ENCODE measurements at regions not wholly inside any gene's neighbourhood (a gene's known extent, or its start where the extent isn't known, plus 50 kb on each side); places are given as distances from the start of the nearest gene placed in this dataset.

GRCh38 chr5:125510651-125511050, 764.2 kb upstream of the ZNF608 start:
- Histone ChIP-seq H3K9ac (ENCODE audit: low read length) (no peak overlapping the region), H3K36me3 (ENCODE audit: control insufficient read depth, insufficient read depth, low read length) (no peaks in the 10 kb centered on the region), H3K4me3 (ENCODE audit: low read depth, low read length) (no peak overlapping the region), H3K27me3 (ENCODE audit: control insufficient read depth, insufficient read depth, low read length) (no peaks in the 10 kb centered on the region), H3K9me3 (ENCODE audit: control insufficient read depth, insufficient read depth, low read depth, low read length) (peaks cover 4% of the 10 kb centered on the region; the same call in 1 of the 2 replicates), H3K27ac (ENCODE audit: low read depth, low read length) (no peak overlapping the region), H3K4me1 (ENCODE audit: control insufficient read depth, insufficient read depth, low read length) (peaks cover 8% of the 10 kb centered on the region)

GRCh38 chr5:125517973-125518550, 771.6 kb upstream of the ZNF608 start:
- Histone ChIP-seq H3K4me3 (ENCODE audit: low read depth, low read length) (no peak overlapping the region), H3K36me3 (ENCODE audit: control insufficient read depth, insufficient read depth, low read length) (no peaks in the 10 kb centered on the region), H3K4me1 (ENCODE audit: control insufficient read depth, insufficient read depth, low read length) (peaks cover 10% of the 10 kb centered on the region; the same call in 1 of the 2 replicates), H3K27ac (ENCODE audit: low read depth, low read length) (no peak overlapping the region), H3K9ac (ENCODE audit: low read length) (no peak overlapping the region), H3K27me3 (ENCODE audit: control insufficient read depth, insufficient read depth, low read length) (no peaks in the 10 kb centered on the region), H3K9me3 (ENCODE audit: control insufficient read depth, insufficient read depth, low read depth, low read length) (no peaks in the 10 kb centered on the region)

GRCh38 chr5:125521289-125521688, 774.9 kb upstream of the ZNF608 start:
- no peak overlapping the region for H3K4me3 ChIP-seq (ENCODE audit: low read depth, low read length)
- no peak overlapping the region for H3K9ac ChIP-seq (ENCODE audit: low read length)
- no peak overlapping the region for H3K27ac ChIP-seq (ENCODE audit: low read depth, low read length)
- H3K27me3 ChIP-seq (ENCODE audit: control insufficient read depth, insufficient read depth, low read length): no peaks in the 10 kb centered on the region
- peaks cover 6% of the 10 kb centered on the region; the same call in 1 of the 2 replicates for H3K4me1 ChIP-seq (ENCODE audit: control insufficient read depth, insufficient read depth, low read length)
- H3K36me3 ChIP-seq (ENCODE audit: control insufficient read depth, insufficient read depth, low read length): no peaks in the 10 kb centered on the region
- no peaks in the 10 kb centered on the region for H3K9me3 ChIP-seq (ENCODE audit: control insufficient read depth, insufficient read depth, low read depth, low read length)

GRCh38 chr5:125525356-125525755, 778.9 kb upstream of the ZNF608 start:
- peaks cover 3% of the 10 kb centered on the region; the same call in 1 of the 2 replicates for H3K4me1 ChIP-seq (ENCODE audit: control insufficient read depth, insufficient read depth, low read length)
- H3K27me3 ChIP-seq (ENCODE audit: control insufficient read depth, insufficient read depth, low read length): no peaks in the 10 kb centered on the region
- H3K9ac ChIP-seq (ENCODE audit: low read length): no peak overlapping the region

GRCh38 chr5:125526966-125527365, 780.5 kb upstream of the ZNF608 start:
- Histone ChIP-seq H3K9ac (ENCODE audit: low read length) (no peak overlapping the region), H3K27me3 (ENCODE audit: control insufficient read depth, insufficient read depth, low read length) (no peaks in the 10 kb centered on the region), H3K27ac (ENCODE audit: low read depth, low read length) (no peak overlapping the region), H3K4me1 (ENCODE audit: control insufficient read depth, insufficient read depth, low read length) (peaks cover 3% of the 10 kb centered on the region; the same call in 1 of the 2 replicates), H3K36me3 (ENCODE audit: control insufficient read depth, insufficient read depth, low read length) (no peaks in the 10 kb centered on the region), H3K4me3 (ENCODE audit: low read depth, low read length) (no peak overlapping the region), H3K9me3 (ENCODE audit: control insufficient read depth, insufficient read depth, low read depth, low read length) (no peaks in the 10 kb centered on the region)

More at GRCh38 chr5:125525356-125525755, 778.9 kb upstream of the ZNF608 start:
- H3K36me3 ChIP-seq (ENCODE audit: control insufficient read depth, insufficient read depth, low read length): no peaks in the 10 kb centered on the region
- H3K27ac ChIP-seq (ENCODE audit: low read depth, low read length): no peak overlapping the region
- no peak overlapping the region for H3K4me3 ChIP-seq (ENCODE audit: low read depth, low read length)
- H3K9me3 ChIP-seq (ENCODE audit: control insufficient read depth, insufficient read depth, low read depth, low read length): no peaks in the 10 kb centered on the region

- H3K4me1 ChIP-seq (ENCODE audit: control insufficient read depth, insufficient read depth, low read length): peaks cover 3% of the 10 kb centered on the region; the same call in 1 of the 2 replicates
- no peaks in the 10 kb centered on the region for H3K36me3 ChIP-seq (ENCODE audit: control insufficient read depth, insufficient read depth, low read length)
- no peak overlapping the region for H3K4me3 ChIP-seq (ENCODE audit: low read depth, low read length)
- peaks cover 2% of the 10 kb centered on the region; the same call in 1 of the 2 replicates for H3K9me3 ChIP-seq (ENCODE audit: control insufficient read depth, insufficient read depth, low read depth, low read length)
- no peak overlapping the region for H3K27ac ChIP-seq (ENCODE audit: low read depth, low read length)
- H3K27me3 ChIP-seq (ENCODE audit: control insufficient read depth, insufficient read depth, low read length): no peaks in the 10 kb centered on the region
- no peak overlapping the region for H3K9ac ChIP-seq (ENCODE audit: low read length)
Observed at GRCh38 chr5:125528881-125529280, 782.4 kb upstream of the ZNF608 start.

- H3K9me3 ChIP-seq (ENCODE audit: control insufficient read depth, insufficient read depth, low read depth, low read length): peaks cover 8% of the 10 kb centered on the region; the same call in 1 of the 2 replicates
- no peak overlapping the region for H3K9ac ChIP-seq (ENCODE audit: low read length)
- H3K4me3 ChIP-seq (ENCODE audit: low read depth, low read length): no peak overlapping the region
- peaks cover 3% of the 10 kb centered on the region; the same call in 1 of the 2 replicates for H3K4me1 ChIP-seq (ENCODE audit: control insufficient read depth, insufficient read depth, low read length)
- H3K36me3 ChIP-seq (ENCODE audit: control insufficient read depth, insufficient read depth, low read length): no peaks in the 10 kb centered on the region
- H3K27ac ChIP-seq (ENCODE audit: low read depth, low read length): no peak overlapping the region
- no peaks in the 10 kb centered on the region for H3K27me3 ChIP-seq (ENCODE audit: control insufficient read depth, insufficient read depth, low read length)
Observed at GRCh38 chr5:125530833-125531615, 784.6 kb upstream of the ZNF608 start.

GRCh38 chr5:125536095-125536494, 789.7 kb upstream of the ZNF608 start:
- Histone ChIP-seq H3K4me3 (ENCODE audit: low read depth, low read length) (no peak overlapping the region), H3K9me3 (ENCODE audit: control insufficient read depth, insufficient read depth, low read depth, low read length) (peaks cover 16% of the 10 kb centered on the region; the same call in 1 of the 2 replicates), H3K27me3 (ENCODE audit: control insufficient read depth, insufficient read depth, low read length) (no peaks in the 10 kb centered on the region), H3K9ac (ENCODE audit: low read length) (no peak overlapping the region), H3K27ac (ENCODE audit: low read depth, low read length) (no peak overlapping the region), H3K4me1 (ENCODE audit: control insufficient read depth, insufficient read depth, low read length) (no peaks in the 10 kb centered on the region), H3K36me3 (ENCODE audit: control insufficient read depth, insufficient read depth, low read length) (no peaks in the 10 kb centered on the region)

GRCh38 chr5:125536582-125536981, 790.1 kb upstream of the ZNF608 start:
- Histone ChIP-seq H3K9me3 (ENCODE audit: control insufficient read depth, insufficient read depth, low read depth, low read length) (peaks cover 16% of the 10 kb centered on the region; the same call in 1 of the 2 replicates), H3K4me3 (ENCODE audit: low read depth, low read length) (no peak overlapping the region), H3K9ac (ENCODE audit: low read length) (no peak overlapping the region), H3K36me3 (ENCODE audit: control insufficient read depth, insufficient read depth, low read length) (no peaks in the 10 kb centered on the region), H3K27me3 (ENCODE audit: control insufficient read depth, insufficient read depth, low read length) (no peaks in the 10 kb centered on the region), H3K27ac (ENCODE audit: low read depth, low read length) (no peak overlapping the region), H3K4me1 (ENCODE audit: control insufficient read depth, insufficient read depth, low read length) (no peaks in the 10 kb centered on the region)

GRCh38 chr5:125537661-125538060, 791.2 kb upstream of the ZNF608 start:
- Histone ChIP-seq H3K27me3 (ENCODE audit: control insufficient read depth, insufficient read depth, low read length) (no peaks in the 10 kb centered on the region), H3K4me3 (ENCODE audit: low read depth, low read length) (no peak overlapping the region), H3K9ac (ENCODE audit: low read length) (no peak overlapping the region), H3K27ac (ENCODE audit: low read depth, low read length) (no peak overlapping the region), H3K9me3 (ENCODE audit: control insufficient read depth, insufficient read depth, low read depth, low read length) (peaks cover 16% of the 10 kb centered on the region; the same call in 1 of the 2 replicates), H3K4me1 (ENCODE audit: control insufficient read depth, insufficient read depth, low read length) (no peaks in the 10 kb centered on the region), H3K36me3 (ENCODE audit: control insufficient read depth, insufficient read depth, low read length) (no peaks in the 10 kb centered on the region)

GRCh38 chr5:125538469-125538868, 792.0 kb upstream of the ZNF608 start:
- Histone ChIP-seq H3K36me3 (ENCODE audit: control insufficient read depth, insufficient read depth, low read length) (no peaks in the 10 kb centered on the region), H3K4me3 (ENCODE audit: low read depth, low read length) (no peak overlapping the region), H3K4me1 (ENCODE audit: control insufficient read depth, insufficient read depth, low read length) (no peaks in the 10 kb centered on the region), H3K9me3 (ENCODE audit: control insufficient read depth, insufficient read depth, low read depth, low read length) (peaks cover 15% of the 10 kb centered on the region; the same call in 1 of the 2 replicates), H3K27me3 (ENCODE audit: control insufficient read depth, insufficient read depth, low read length) (no peaks in the 10 kb centered on the region), H3K9ac (ENCODE audit: low read length) (no peak overlapping the region), H3K27ac (ENCODE audit: low read depth, low read length) (no peak overlapping the region)

Data from HUES6 (cell line).